Mesothelial cell of epicardium (in vitro differentiated cells): ENCODE measurements at regions not wholly inside any gene's neighbourhood (a gene's known extent, or its start where the extent isn't known, plus 50 kb on each side); places are given as distances from the start of the nearest gene placed in this dataset.

Experiments used
- DNase-seq, 2 experiments: peaks; one replicate each; pipeline ENCODE4 v3.0.0; 2021; ENCODE audit warnings: low spot score in 2 of 2; ENCODE audit not compliant: unreplicated experiment in 2 of 2
- H3K27ac Mint-ChIP-seq: 2 replicates; pipeline ENCODE4 v1.8.0; 2021; ENCODE audit warnings: mixed read lengths
- H3K27me3 Mint-ChIP-seq: 2 replicates; pipeline ENCODE4 v1.8.0; 2021; ENCODE audit warnings: low read depth, mixed read lengths
- H3K36me3 Mint-ChIP-seq: 2 replicates; pipeline ENCODE4 v1.8.0; 2021; ENCODE audit warnings: mixed read lengths
- H3K4me1 Mint-ChIP-seq: 2 replicates; pipeline ENCODE4 v1.8.0; 2021; ENCODE audit warnings: mixed read lengths
- H3K4me3 Mint-ChIP-seq: 2 replicates; pipeline ENCODE4 v1.8.0; 2021; ENCODE audit warnings: mild to moderate bottlenecking, moderate library complexity, mixed read lengths
- H3K9me3 Mint-ChIP-seq: 2 replicates; pipeline ENCODE4 v1.8.0; 2021; ENCODE audit warnings: mixed read lengths
- TF ChIP-seq, protein P1 (sequence below): fragments of 200-600 bp; sonication (generic); IDR thresholded peaks from one replicate; pipeline ENCODE4 v1.5.0; 2021; ENCODE audit warnings: antibody characterized with exemption; ENCODE audit not compliant: unreplicated experiment

DNA sequence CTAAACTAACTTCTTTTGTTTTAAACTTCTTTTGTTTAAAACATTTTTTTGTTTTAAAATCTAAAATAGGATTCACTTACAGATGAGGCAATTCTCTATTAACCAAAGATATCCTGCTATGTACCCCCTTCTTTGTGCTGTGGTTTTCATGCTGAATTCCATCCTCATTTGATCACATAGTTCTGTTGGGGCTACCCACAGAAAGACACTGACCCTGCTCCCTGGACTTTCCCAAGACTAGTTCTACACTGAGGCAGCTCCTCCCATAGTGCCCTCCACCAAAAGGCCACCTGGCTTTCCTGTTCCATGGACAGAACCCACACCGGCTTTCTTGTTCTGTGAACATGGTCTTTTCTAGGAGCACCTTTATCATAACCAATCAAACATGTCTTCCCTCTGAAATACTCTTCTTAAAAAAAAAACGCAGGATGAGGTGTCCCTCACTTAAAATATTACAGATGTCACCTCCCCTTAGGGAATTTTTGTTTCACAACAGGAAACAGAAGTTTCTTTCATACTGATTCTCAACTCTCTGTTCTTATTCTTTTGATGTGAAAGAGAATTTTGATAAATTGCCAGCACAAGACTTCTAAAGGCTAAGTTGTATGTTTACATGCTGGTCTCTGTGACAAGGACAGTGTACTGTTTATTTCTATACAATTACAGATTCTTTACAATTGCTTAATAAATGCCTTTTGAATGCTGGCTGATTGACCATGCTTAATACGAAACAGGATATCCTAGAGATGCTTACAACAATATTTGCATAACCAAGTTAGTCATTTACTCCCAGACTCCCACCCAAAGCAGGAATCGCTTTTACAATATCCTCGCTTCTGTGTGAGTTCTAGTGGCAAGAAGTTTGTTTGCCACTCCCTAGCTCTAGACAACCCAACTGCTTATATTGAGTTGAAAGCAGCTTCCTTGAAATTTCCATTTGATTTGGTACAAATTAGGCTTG is 300.4 kb downstream of the DTWD2 start:
- Mint-ChIP-seq H3K4me1 (peaks cover 5% of the 10 kb centered on the region), H3K36me3 (no peaks in the 10 kb centered on the region), H3K4me3 (no peak overlapping the region), H3K9me3 (no peaks in the 10 kb centered on the region), H3K27ac (no peak overlapping the region), H3K27me3 (peaks cover 2% of the 10 kb centered on the region)
- TF ChIP-seq, protein P1, sequence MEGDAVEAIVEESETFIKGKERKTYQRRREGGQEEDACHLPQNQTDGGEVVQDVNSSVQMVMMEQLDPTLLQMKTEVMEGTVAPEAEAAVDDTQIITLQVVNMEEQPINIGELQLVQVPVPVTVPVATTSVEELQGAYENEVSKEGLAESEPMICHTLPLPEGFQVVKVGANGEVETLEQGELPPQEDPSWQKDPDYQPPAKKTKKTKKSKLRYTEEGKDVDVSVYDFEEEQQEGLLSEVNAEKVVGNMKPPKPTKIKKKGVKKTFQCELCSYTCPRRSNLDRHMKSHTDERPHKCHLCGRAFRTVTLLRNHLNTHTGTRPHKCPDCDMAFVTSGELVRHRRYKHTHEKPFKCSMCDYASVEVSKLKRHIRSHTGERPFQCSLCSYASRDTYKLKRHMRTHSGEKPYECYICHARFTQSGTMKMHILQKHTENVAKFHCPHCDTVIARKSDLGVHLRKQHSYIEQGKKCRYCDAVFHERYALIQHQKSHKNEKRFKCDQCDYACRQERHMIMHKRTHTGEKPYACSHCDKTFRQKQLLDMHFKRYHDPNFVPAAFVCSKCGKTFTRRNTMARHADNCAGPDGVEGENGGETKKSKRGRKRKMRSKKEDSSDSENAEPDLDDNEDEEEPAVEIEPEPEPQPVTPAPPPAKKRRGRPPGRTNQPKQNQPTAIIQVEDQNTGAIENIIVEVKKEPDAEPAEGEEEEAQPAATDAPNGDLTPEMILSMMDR, result no peak
- DNase-seq, result no peak

DNA sequence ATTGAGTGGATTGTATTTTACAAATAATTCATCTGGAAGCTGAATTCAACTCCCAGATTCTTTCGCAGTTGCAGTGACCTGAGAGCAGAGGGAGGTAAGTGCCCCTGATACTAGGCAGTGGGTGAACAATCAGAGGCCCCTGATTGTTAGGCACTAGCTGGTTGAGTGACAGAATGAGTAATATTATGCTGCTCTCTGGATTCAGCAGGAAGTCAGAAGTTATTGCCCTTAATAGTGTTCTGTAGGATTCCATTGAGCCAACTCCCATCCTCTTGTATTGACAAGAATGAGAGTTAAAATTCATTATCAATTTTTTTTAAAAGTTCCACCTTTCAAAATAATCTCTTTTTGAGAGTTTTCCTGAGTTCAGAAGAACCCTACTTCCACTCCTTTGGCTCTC is 301.2 kb downstream of the DTWD2 start:
- Mint-ChIP-seq H3K27ac (no peak overlapping the region), H3K4me3 (no peak overlapping the region), H3K27me3 (peaks cover 2% of the 10 kb centered on the region), H3K36me3 (no peaks in the 10 kb centered on the region), H3K4me1 (no peaks in the 10 kb centered on the region), H3K9me3 (no peaks in the 10 kb centered on the region)
- TF ChIP-seq, protein P1, result no peak
- no peak for DNase-seq

DNA sequence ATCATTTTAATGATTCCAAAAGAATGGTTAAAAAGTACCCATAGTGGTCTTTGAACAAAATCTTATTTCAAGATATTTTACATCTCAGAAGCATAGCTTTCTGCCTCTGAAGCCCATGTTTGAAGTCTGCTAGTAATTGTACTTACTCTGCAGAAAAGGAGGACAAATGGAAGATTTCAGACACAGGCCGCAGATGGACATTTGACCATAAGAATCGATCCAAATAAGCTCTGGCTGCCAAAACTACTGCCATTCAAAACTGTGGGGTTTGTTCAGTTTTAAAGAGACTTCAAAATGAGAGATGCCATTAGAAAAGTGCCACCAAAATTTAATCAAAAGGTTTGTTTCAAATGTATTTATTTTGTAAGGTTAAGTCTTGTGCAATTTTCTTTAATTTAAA is 306.7 kb downstream of the DTWD2 start:
- no peaks in the 10 kb centered on the region for H3K9me3 Mint-ChIP-seq
- no peaks in the 10 kb centered on the region for H3K4me1 Mint-ChIP-seq
- no peak for DNase-seq
- no peak overlapping the region for H3K27ac Mint-ChIP-seq
- TF ChIP-seq, protein P1, result no peak
- no peaks in the 10 kb centered on the region for H3K36me3 Mint-ChIP-seq
- H3K4me3 Mint-ChIP-seq, result no peak overlapping the region
- H3K27me3 Mint-ChIP-seq, result no peaks in the 10 kb centered on the region

DNA sequence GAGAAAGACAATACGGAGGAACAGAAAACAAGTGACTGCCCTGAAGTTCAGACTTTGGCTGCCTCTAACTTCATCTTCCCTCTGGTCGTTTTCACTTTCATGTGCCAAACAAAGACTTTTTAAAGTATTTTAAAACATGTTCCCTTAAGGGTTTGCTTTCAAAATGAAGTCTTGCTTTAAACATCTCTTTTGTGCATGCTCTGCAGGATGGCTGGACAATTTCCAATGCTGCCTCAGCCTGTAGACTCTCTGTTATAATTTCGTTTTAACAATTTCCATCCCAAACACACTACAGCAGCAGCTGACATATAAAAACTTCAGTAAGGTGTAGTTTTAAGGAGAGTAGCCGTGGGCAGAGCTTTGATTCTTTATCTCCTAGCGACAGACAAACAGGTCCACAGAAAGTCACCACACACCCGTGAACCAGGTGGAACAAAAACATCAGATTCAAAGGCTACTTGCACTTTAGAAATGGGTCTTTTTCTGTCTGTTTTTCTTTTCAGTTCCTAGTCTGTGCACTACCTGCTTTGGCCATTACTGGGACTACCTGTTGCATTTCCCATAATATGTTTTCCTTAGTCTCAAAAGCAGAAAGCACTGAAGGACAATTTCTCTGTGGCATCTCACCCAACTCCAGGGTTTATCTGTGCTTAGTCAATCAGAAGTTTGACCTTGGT is 308.9 kb downstream of the DTWD2 start:
- Mint-ChIP-seq H3K27me3 (no peaks in the 10 kb centered on the region), H3K27ac (no peak overlapping the region), H3K9me3 (peaks cover 10% of the 10 kb centered on the region), H3K36me3 (no peaks in the 10 kb centered on the region), H3K4me1 (no peaks in the 10 kb centered on the region), H3K4me3 (no peak overlapping the region)
- no peak for DNase-seq
- TF ChIP-seq, protein P1, result no peak

DNA sequence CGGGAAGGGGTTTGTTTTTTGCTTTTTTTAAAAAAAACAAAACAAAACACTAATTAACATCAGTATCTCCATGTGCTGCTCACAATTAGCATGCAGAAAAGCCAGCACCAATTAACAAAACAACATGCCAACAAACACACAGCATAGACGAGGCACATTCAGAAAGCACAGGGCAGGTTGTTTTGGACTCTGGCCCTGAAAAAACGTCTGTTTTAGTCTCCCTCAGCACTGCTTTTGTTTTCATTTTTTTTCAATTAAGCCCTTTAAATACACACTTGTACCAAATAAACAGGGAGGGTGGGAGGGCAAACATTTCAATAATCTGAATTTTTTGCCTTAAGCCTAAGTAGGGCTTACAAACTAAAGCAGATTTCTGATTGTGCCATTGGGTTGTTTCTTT is 309.6 kb downstream of the DTWD2 start:
- TF ChIP-seq, protein P1, result no peak
- DNase-seq, result no peak
- Mint-ChIP-seq H3K9me3 (peaks cover 16% of the 10 kb centered on the region), H3K27ac (no peak overlapping the region), H3K36me3 (no peaks in the 10 kb centered on the region), H3K4me3 (no peak overlapping the region), H3K4me1 (no peaks in the 10 kb centered on the region), H3K27me3 (no peaks in the 10 kb centered on the region)
